ENCODE measurements at regions not wholly inside any gene's neighbourhood (a gene's known extent, or its start where the extent isn't known, plus 50 kb on each side); places are given as distances from the start of the nearest gene placed in this dataset.

DNA sequence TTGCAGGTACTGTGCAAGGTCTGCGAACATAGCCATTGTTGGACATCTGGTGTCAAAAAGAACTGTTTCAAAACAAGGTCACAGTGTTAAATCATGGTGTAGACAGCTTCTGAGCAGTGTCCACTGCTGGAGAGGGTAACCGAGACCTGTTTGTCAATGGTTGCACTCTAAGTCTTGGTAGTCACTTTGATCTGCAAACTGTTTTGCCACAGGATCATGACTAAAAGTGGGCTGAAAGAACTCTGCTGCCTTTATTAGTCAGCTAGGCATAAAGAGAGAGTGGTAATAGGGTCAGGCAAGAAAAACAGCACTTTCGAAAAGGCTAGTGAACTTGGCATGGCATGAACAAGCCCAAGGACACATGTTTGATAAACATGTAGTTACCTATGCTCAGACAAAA, 552.3 kb upstream of the CITED2 start:
- H3K36me3 ChIP-seq (ENCODE audit: control insufficient read depth, insufficient read depth, low read length), result no peaks in the 10 kb centered on the region
- no peaks in the 10 kb centered on the region for H3K27me3 ChIP-seq (ENCODE audit: control insufficient read depth, insufficient read depth, low read length)
- no peak overlapping the region for H3K27ac ChIP-seq (ENCODE audit: low read depth, low read length)
- H3K4me3 ChIP-seq (ENCODE audit: low read length), result no peak overlapping the region
- no peak overlapping the region for H3K9ac ChIP-seq (ENCODE audit: low read length)
- no peaks in the 10 kb centered on the region for H3K4me1 ChIP-seq (ENCODE audit: control insufficient read depth, insufficient read depth, low read length)

DNA sequence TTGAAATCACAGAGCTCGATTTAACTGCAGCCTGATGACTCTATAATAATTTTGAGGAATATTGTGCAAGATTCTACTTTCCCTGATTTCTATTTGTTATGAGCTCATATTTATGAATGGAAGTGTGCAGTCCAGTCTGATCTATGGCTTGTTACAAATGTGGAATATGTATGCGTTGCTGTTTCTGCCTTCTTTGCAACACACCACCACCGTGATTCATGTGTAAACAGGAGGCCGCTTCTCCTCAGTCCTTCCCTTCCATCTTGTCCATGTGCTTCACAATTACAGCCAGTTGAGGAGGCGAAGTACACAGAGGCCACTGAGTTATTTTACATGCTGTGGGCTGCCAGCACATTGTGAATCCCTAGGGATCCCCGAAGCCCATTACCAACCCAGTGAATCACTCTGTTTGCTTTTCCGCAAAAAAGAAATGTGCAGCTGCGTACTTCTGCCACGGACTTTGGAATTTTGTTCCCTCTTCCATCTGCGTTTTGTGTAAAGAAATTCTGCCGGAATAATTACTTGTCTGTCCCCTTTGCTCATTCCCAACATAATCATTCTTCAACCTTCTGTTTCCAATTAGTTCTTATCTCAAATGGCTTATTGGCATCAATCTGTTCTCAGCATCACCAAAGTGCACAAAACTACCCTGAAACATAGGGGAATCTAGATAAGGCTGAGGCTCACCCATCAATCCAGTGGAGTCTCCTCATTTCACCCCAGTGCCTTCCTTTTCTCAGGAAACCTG, 551.6 kb upstream of the CITED2 start:
- Histone ChIP-seq H3K9ac (ENCODE audit: low read length) (no peak overlapping the region), H3K4me1 (ENCODE audit: control insufficient read depth, insufficient read depth, low read length) (no peaks in the 10 kb centered on the region), H3K36me3 (ENCODE audit: control insufficient read depth, insufficient read depth, low read length) (no peaks in the 10 kb centered on the region), H3K27me3 (ENCODE audit: control insufficient read depth, insufficient read depth, low read length) (no peaks in the 10 kb centered on the region), H3K4me3 (ENCODE audit: low read length) (no peak overlapping the region), H3K27ac (ENCODE audit: low read depth, low read length) (no peak overlapping the region)

- no peaks in the 10 kb centered on the region for H3K4me1 ChIP-seq (ENCODE audit: control insufficient read depth, insufficient read depth, low read length)
- H3K27ac ChIP-seq (ENCODE audit: low read depth, low read length), result no peak overlapping the region
- H3K9ac ChIP-seq (ENCODE audit: low read length), result no peak overlapping the region
- H3K36me3 ChIP-seq (ENCODE audit: control insufficient read depth, insufficient read depth, low read length), result no peaks in the 10 kb centered on the region
- no peaks in the 10 kb centered on the region for H3K27me3 ChIP-seq (ENCODE audit: control insufficient read depth, insufficient read depth, low read length)
- H3K4me3 ChIP-seq (ENCODE audit: low read length), result no peak overlapping the region
These were observed 549.6 kb upstream of the CITED2 start for GRCh38 chr6:139923964-139924475.

DNA sequence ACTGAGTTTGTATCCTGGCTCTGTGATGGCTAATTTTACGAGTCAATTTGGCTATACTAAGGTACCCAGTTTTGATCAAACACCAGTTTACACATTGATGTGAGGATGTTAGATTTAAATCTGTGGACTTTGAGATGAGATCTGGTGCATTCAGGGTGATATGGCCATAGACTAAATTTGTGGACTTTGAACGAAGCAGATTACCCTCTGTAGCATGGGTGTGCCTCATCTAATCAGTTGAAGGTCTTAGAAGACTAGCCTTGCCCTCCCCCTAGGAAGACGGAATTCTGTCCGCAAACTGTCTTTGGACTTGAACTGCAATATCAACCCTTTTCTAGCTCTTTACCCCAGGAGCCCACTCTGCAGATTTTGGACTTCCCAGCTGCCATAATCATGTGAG, 547.8 kb upstream of the CITED2 start:
- Histone ChIP-seq H3K4me1 (ENCODE audit: control insufficient read depth, insufficient read depth, low read length) (no peaks in the 10 kb centered on the region), H3K27ac (ENCODE audit: low read depth, low read length) (no peak overlapping the region), H3K9ac (ENCODE audit: low read length) (no peak overlapping the region), H3K27me3 (ENCODE audit: control insufficient read depth, insufficient read depth, low read length) (no peaks in the 10 kb centered on the region), H3K4me3 (ENCODE audit: low read length) (no peak overlapping the region), H3K36me3 (ENCODE audit: control insufficient read depth, insufficient read depth, low read length) (no peaks in the 10 kb centered on the region)

- Histone ChIP-seq H3K27ac (ENCODE audit: low read depth, low read length) (no peak overlapping the region), H3K4me1 (ENCODE audit: control insufficient read depth, insufficient read depth, low read length) (no peaks in the 10 kb centered on the region), H3K27me3 (ENCODE audit: control insufficient read depth, insufficient read depth, low read length) (no peaks in the 10 kb centered on the region), H3K9ac (ENCODE audit: low read length) (no peak overlapping the region), H3K36me3 (ENCODE audit: control insufficient read depth, insufficient read depth, low read length) (no peaks in the 10 kb centered on the region), H3K4me3 (ENCODE audit: low read length) (no peak overlapping the region)
These were observed 546.3 kb upstream of the CITED2 start for GRCh38 chr6:139920776-139921100.

- Histone ChIP-seq H3K36me3 (ENCODE audit: control insufficient read depth, insufficient read depth, low read length) (no peaks in the 10 kb centered on the region), H3K27ac (ENCODE audit: low read depth, low read length) (no peak overlapping the region), H3K9ac (ENCODE audit: low read length) (no peak overlapping the region), H3K27me3 (ENCODE audit: control insufficient read depth, insufficient read depth, low read length) (no peaks in the 10 kb centered on the region), H3K4me3 (ENCODE audit: low read length) (no peak overlapping the region), H3K4me1 (ENCODE audit: control insufficient read depth, insufficient read depth, low read length) (no peaks in the 10 kb centered on the region)
These were observed 545.8 kb upstream of the CITED2 start for GRCh38 chr6:139920027-139920775.

DNA sequence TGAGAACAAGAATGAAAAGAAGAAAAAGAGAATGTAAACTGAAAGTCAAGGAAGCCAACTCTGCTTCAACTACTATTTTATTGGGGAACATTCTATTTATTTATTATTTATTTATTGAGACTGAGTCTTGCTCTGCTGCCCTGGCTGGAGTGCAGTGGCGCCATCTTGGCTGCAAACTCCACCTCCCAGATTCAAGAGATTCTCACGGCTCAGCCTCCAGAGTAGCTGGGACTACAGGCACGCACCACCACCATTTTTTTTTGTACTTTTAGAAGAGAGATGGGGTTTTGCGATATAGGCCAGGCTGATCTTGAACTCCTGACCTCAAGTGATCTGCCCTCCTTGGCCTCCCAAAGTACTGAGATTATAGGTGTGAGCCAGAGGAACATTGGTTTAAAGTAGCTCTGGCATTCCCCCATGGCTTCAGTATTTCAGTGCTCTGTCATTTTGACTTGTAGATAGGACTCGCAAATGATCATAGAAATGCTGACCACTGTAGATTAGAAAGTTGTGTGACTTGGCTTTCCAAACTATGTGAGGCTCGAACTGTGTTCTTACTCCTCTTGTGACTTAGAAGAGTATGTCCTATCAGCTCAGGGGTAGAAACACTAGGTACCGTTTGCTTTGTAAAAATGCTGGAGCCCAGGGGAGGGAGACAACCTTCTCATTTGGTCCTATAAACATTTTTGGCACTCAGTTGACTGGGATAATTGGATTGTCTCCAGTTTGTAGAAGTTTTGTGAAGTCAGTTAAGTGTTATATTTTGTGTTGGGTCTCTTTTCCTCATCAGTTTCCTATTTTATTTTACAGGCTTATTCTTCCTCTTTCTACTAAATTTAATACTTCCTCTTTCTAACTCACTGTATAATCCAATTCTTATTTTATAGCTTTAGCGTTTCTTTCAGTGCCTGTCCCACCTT, 544.9 kb upstream of the CITED2 start:
- H3K27ac ChIP-seq (ENCODE audit: low read depth, low read length), result no peak overlapping the region
- no peaks in the 10 kb centered on the region for H3K27me3 ChIP-seq (ENCODE audit: control insufficient read depth, insufficient read depth, low read length)
- no peak overlapping the region for H3K4me3 ChIP-seq (ENCODE audit: low read length)
- H3K4me1 ChIP-seq (ENCODE audit: control insufficient read depth, insufficient read depth, low read length), result no peaks in the 10 kb centered on the region
- H3K36me3 ChIP-seq (ENCODE audit: control insufficient read depth, insufficient read depth, low read length), result no peaks in the 10 kb centered on the region
- no peak overlapping the region for H3K9ac ChIP-seq (ENCODE audit: low read length)

DNA sequence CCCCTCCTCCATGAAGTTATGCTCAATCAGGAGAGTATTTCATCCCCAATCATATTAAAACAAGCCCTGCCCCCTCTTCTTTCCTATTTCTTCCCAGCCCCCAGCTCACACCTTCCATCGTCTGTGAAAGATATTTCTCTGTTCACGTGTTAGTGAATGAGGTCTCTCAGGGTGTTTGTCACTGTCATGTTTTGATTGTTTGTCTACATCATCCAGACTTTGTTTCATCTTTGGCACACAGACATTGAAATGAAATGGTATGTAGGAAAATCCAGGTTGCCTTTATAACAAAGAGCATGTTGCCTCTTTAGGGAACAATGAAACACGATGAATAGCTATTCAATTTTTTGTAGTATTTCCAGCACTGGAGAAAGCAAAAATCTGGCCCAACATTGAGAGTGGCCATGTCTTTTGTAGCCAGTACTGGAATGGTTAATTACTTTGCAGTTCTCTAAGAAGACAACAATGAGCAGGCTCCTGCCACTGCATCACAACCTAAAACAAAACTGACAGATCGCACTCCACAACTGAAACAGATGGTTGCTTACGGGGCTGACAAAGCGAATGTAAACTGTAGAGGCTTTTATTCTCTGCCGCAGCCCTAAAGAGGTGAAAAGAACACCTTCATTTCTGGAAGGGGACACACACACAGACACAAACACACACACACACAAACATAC, 543.6 kb upstream of the CITED2 start:
- Histone ChIP-seq H3K27me3 (ENCODE audit: control insufficient read depth, insufficient read depth, low read length) (no peaks in the 10 kb centered on the region), H3K4me3 (ENCODE audit: low read length) (no peak overlapping the region), H3K9ac (ENCODE audit: low read length) (no peak overlapping the region), H3K27ac (ENCODE audit: low read depth, low read length) (no peak overlapping the region), H3K4me1 (ENCODE audit: control insufficient read depth, insufficient read depth, low read length) (no peaks in the 10 kb centered on the region), H3K36me3 (ENCODE audit: control insufficient read depth, insufficient read depth, low read length) (no peaks in the 10 kb centered on the region)

- no peak overlapping the region for H3K9ac ChIP-seq (ENCODE audit: low read length)
These were observed 540.5 kb upstream of the CITED2 start for GRCh38 chr6:139914910-139915309.

DNA sequence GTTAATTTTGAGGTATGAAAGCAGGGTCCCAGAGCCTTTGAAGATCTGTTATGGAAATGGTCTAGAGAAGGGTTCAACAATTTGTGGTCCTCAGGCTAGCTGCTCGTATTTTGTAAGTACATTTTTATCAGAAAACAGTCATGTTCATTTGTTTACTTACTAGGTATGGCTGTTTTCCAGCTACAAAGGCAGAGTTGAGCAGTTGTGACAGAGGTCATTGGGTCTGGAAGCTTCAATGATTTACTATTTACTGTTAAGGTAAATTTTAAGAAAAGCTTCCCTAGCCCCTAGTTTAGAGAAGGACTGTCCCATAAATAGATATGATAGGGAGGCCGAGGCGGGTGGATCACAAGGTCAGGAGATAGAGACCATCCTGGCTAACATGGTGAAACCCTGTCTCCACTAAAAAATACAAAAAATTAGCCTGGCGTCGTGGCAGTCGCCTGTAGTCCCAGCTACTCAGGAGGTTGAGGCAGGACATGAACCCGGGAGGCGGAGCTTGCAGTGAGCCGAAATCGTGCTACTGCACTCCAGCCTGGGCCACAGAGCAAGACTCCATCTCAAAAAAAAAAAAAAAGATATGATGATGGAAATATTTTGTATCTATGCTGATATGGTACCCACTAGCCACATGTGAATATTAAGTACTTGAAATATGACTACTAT, 538.4 kb upstream of the CITED2 start:
- H3K27ac ChIP-seq (ENCODE audit: low read depth, low read length), result no peak overlapping the region
- no peaks in the 10 kb centered on the region for H3K4me1 ChIP-seq (ENCODE audit: control insufficient read depth, insufficient read depth, low read length)
- H3K9ac ChIP-seq (ENCODE audit: low read length), result no peak overlapping the region
- no peak overlapping the region for H3K4me3 ChIP-seq (ENCODE audit: low read length)
- H3K36me3 ChIP-seq (ENCODE audit: control insufficient read depth, insufficient read depth, low read length), result no peaks in the 10 kb centered on the region
- H3K27me3 ChIP-seq (ENCODE audit: control insufficient read depth, insufficient read depth, low read length), result no peaks in the 10 kb centered on the region

More at GRCh38 chr6:139914910-139915309, 540.5 kb upstream of the CITED2 start:
- Histone ChIP-seq H3K27ac (ENCODE audit: low read depth, low read length) (no peak overlapping the region), H3K36me3 (ENCODE audit: control insufficient read depth, insufficient read depth, low read length) (no peaks in the 10 kb centered on the region), H3K4me3 (ENCODE audit: low read length) (no peak overlapping the region), H3K4me1 (ENCODE audit: control insufficient read depth, insufficient read depth, low read length) (no peaks in the 10 kb centered on the region), H3K27me3 (ENCODE audit: control insufficient read depth, insufficient read depth, low read length) (no peaks in the 10 kb centered on the region)

- H3K27me3 ChIP-seq (ENCODE audit: control insufficient read depth, insufficient read depth, low read length), result no peaks in the 10 kb centered on the region
- H3K4me3 ChIP-seq (ENCODE audit: low read length), result no peak overlapping the region
- no peak overlapping the region for H3K9ac ChIP-seq (ENCODE audit: low read length)
- no peak overlapping the region for H3K27ac ChIP-seq (ENCODE audit: low read depth, low read length)
- H3K36me3 ChIP-seq (ENCODE audit: control insufficient read depth, insufficient read depth, low read length), result no peaks in the 10 kb centered on the region
- peaks cover 6% of the 10 kb centered on the region for H3K4me1 ChIP-seq (ENCODE audit: control insufficient read depth, insufficient read depth, low read length)
These were observed 535.5 kb upstream of the CITED2 start for GRCh38 chr6:139909992-139910391.

All from rectal smooth muscle tissue (tissue), 1 donor.